ENCODE measurements at regions not wholly inside any gene's neighbourhood (a gene's known extent, or its start where the extent isn't known, plus 50 kb on each side); places are given as distances from the start of the nearest gene placed in this dataset.

- TF ChIP-seq, protein P1, sequence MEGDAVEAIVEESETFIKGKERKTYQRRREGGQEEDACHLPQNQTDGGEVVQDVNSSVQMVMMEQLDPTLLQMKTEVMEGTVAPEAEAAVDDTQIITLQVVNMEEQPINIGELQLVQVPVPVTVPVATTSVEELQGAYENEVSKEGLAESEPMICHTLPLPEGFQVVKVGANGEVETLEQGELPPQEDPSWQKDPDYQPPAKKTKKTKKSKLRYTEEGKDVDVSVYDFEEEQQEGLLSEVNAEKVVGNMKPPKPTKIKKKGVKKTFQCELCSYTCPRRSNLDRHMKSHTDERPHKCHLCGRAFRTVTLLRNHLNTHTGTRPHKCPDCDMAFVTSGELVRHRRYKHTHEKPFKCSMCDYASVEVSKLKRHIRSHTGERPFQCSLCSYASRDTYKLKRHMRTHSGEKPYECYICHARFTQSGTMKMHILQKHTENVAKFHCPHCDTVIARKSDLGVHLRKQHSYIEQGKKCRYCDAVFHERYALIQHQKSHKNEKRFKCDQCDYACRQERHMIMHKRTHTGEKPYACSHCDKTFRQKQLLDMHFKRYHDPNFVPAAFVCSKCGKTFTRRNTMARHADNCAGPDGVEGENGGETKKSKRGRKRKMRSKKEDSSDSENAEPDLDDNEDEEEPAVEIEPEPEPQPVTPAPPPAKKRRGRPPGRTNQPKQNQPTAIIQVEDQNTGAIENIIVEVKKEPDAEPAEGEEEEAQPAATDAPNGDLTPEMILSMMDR (IDR thresholded peaks at IDR 0.05) = no peak
- no peak for TF ChIP-seq POLR2A (IDR thresholded peaks at IDR 0.05)
Measured at GRCh38 chr14:81890020-81890419, 356.4 kb upstream of the SEL1L start.

Data from vagina (tissue), 2 donors.